ENCODE measurements at regions not wholly inside any gene's neighbourhood (a gene's known extent, or its start where the extent isn't known, plus 50 kb on each side); places are given as distances from the start of the nearest gene placed in this dataset.
"Not testable (repeated sequence)": the region's sequence is repeated elsewhere in the genome, so short reads cannot be mapped to it uniquely, and the experiment has no call there.

DNA sequence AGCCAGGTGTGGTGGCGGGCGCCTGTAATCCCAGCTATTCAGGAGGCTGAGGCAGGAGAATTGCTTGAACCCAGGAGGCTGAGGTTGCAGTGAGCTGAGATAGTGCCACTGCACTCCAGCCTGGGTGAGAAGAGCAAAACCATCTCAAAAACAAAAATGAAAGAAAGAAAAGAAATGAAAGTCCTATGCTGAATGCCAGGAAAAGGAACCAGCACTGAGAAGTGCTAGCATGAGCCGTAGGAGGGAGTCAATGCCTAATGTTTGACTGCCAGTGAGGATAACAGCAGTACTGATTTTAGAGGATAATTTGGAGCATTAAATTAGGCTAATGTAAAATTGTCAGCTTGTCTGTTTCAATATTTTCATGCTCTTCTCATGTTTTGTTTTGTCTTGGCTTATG is 472.8 kb downstream of the GADD45G start:
- DNase-seq, result not testable (repeated sequence)

DNA sequence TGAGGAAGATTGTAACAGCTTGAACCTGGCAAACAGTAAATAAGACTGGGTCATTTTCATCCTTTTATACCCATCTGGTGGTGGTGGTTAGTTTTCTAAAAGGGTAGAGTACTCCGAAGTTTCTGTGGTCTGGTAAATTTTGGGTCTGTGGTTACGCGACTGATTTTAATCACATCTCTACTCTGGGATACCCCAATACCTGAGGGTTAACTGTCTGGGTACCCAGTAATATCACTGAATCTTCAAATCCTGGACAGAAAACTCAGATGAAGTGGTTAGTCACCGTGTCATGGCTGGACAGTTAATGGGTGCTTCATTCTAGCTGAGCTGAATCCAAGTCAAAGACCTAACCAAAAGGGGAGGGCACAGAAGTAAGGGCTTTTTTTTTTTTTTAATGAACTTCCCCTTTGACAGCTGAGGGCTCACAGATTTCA is 474.2 kb downstream of the GADD45G start:
- DNase-seq, result no peak

DNA sequence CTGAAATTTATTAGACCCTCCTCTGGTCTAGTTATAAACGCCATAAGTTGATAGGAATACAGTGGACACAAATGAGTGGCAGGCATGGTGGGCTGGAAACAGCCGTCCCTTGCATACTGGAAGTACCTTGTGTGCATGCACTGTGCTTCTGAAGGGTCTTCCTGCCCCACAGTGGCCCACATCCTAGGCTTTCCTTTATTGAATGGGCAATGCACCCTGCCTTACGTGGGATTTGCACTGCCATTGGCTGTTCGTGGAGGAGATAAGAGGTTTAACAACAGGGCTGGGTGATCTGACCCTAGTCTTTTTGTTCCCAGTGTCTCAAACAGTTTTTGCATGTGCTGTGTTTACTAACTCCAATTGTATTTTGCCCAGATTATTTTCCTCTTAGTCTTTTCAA is 480.8 kb downstream of the GADD45G start:
- DNase-seq, result no peak

DNA sequence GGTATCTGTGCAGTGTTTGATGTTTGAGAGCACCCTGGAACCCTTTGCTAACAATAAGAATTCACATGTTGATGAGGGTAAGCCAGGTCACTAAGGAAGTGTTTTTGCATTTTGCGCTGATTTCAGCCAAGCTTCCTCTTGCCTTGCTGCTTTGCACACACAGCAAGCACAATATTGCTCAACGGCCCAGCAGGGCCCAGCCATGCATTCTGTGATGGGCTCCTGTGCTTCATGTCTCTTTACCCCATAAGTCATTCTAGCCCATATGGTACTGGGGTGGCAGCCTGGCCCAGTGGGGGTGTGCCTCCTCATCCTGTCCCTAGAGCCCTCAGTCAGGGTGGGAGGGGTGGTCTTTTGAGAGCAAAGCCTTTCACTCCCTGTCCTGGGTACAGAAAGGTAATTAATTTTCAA is 481.3 kb downstream of the GADD45G start:
- no peak for DNase-seq

DNA sequence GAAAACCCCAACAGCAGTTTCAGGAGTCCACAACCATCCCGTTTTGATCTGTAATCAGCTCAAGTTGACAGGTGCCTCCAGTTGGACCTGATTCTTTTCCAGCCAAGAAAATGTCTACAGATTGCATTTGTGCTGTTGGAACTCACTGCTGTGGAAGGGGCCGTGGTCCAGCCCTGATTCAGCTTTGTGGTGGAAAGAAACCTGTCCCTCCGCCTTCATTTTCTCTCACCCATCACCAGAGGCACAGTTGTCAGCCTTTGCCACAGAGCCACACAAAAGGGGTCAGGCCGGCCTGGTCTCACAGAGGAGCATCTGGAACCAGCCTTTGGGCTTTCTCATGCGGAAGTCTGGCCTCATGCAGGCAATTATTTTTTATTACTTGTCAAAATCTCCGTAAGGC is 483.6 kb downstream of the GADD45G start:
- no peak for DNase-seq

DNA sequence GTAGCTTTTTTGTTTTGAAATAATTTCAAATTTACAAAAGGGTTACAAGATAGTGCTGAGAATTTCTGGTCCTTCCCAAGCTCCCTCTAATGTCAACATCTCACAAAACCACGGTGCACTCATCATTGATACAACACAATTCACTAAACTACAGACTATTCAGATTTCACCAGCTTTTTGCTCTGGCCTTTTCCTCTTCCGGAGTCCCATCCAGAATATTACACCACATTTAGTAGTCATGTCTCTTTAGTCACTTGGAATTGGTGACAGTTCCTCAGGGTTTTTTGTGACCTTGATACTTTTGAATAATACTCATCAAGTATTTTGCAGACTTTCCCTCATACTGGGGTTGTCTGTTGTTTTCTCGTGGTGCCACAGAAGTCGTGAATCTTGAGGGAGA is 484.0 kb downstream of the GADD45G start:
- no peak for DNase-seq

DNA sequence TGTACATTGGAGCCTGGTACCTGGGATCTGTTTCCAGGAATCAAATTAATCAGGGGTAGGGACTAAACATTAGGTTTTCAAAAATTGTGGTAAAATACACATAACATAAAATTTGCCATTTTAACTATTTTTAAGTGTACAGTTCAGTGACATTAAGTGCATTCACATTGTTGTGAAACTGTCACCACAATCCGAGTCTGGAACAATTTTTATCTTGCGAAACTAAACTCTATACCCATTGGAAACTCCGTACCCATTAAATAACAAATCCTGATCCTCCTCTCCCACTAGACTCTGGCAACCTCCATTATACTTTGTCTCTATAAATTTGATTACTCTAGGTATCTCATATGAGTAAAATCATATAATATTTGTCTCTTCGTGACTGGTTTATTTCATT is 486.2 kb downstream of the GADD45G start:
- no peak for DNase-seq

DNA sequence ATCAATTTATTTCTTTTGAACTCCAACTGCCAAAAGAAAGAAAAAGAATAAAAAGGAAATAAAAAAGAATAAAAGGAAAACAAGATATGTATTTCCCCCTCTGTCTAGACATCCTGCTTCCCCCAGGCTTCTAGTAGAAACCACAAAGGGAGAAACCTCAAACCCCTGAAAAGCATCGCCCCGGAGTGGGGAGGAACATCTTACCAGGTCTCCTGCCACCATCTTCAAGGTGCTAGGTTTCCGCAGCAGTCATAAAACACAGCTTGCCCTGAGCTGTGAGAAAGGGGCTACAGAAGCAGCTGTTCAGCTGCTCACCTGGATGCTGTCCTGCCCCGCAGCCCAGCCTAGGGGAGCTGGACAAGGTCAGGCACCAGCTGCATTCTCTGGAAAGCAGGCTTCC is 487.7 kb downstream of the GADD45G start:
- no peak for DNase-seq

DNA sequence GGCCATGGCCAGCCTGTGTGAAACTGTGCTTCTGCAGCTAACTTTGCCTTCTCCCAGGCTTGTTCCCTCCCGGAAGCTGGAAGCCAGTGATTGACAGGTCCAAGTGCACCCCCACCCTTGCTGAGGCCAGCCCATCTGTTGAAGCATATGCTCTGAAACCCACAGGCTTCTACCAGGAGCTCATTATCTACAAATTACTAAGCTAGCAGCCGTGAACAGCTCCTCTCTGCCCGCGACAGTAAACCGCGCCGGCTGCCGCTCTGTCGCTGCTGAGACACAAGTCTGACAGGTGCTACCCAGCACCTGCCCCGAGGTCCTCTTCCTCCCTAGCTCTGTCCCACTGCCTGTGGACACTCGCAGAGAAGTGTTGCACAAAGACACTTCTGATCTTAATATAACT is 490.9 kb downstream of the GADD45G start:
- no peak for DNase-seq

DNA sequence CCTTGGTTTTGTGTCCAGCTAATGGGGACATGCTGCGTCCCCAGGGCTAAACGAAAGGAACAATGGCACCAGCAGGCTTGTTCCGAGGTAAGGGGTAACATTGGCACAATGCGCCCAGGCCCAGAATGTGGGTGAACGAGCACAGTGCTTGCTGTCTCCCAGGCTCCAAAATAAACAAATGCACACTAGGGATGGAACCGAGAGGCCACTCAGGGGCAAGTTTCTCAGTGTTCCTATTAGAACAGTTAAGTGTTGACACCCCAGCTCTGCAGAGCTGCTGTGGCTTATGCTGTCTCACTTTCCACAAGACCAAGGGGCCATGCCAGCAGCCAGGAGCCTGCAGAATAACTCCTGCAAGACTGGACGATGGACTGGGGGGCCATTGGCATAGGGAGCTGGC is 492.4 kb downstream of the GADD45G start:
- no peak for DNase-seq

DNA sequence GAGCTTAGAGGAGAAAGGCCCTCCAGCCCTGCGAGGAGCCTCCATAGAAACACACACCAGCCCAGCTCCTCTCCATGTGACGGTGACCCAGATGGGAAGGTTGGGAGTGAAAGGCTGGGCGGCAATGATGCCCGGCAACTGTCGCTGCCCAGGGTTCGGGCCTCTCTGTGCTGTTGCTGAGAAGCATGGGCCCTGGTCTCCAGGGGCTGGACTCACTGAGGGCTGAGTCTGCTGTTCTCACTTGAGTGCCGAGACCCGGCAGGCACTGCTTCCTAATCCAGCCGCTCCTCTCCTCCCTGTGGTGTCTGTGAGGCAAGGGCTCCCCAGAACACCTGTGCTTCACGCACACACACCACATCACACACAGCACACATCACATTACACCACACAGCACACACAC is 493.6 kb downstream of the GADD45G start:
- no peak for DNase-seq

DNA sequence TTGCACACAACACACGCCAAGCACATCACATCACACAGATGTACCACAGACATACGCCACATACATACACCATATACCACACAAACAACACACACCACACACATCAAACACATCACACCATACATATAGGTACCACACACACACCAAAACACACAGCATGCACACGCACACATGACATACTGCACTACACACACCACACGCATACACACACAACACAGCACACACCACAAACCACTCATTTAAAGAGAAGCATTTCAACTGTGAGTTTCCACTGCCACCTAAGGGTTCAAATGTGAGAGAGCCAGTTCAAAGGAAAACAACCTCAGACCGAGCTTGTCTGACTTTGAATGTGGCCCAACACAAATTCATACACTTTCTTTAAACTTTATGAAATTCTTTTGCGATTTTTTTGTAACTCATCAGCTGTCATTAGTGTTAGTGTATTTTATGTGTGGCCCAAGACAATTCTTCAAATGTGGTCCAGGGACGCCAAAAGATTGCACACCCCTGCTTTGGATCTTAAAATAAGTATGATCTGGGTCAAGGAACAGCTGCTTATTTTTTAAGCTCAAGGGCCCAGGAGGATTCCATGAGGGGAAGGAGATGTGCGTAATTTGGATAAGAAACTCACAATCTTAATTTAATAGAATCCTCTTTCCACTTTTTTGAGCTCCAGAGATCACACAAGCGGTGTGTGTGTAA is 494.6 kb downstream of the GADD45G start:
- peak; percentile 38 for DNase-seq

DNA sequence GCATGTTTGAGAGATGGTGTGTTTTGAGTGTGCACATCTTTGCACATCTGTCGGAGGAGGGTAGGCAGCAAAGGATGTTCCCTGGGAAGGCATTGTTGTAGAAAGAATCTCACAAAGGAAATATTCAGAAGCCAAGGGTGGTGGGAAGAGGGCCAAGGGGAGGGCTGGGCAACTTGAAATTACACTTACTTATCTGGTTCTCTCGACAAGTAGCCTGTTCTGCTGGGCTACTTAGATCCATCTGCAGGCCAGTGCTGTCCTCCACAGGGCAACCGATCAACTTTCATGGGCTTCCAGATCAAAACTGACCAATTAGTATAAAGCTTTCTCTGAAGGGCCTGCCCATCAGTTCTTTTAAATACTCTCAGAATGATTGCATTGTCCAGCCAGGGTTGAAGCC is 495.2 kb downstream of the GADD45G start:
- DNase-seq, result no peak

DNA sequence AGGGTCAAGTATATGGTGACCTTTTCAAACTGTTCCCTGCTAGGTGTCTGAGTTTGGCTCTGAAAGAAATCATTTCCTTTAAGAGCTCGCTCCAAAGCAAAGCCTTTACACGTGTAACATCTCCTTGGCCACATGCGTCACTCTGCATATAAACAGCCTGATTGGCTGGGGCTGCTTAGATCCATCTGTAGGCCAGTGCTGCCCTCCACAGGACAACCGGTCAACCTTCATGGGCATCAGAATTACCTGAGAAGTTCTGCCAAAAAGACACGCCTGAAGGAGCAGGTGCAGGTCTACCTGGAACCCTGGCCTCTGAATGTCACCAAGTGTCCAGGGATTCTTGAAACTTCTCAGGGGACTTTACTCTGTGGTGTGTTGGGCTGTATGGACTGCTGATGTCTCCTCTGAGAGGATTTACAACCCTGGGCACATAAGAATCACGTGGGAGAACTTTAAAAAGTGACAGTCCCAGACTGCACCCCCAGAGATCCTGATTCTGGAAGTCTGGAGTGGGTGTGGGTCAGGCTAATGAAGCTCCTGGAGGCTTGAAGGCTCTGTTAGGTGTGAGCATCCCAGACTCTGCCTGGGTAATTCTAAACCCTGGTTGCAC is 497.6 kb downstream of the GADD45G start:
- peak; percentile 77 for DNase-seq

DNA sequence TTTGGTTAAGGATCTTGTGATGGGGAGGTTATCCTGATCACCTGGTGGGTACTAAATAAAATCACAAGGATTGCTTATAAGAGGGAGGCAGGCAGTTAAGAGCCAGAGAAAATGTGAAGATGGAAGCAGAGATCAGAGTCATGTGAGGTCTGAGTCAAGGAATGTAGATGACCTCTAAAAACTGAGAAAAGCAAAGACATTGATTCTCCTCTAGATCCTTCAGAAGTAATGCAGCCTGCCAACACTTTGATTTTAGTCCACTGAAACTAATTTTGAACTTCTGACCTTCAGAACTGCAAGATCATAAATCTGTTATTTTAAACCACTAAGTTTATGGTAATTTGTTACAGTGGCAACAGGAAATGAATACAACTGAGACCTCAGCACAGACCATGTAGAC is 499.0 kb downstream of the GADD45G start:
- DNase-seq, result no peak

DNA sequence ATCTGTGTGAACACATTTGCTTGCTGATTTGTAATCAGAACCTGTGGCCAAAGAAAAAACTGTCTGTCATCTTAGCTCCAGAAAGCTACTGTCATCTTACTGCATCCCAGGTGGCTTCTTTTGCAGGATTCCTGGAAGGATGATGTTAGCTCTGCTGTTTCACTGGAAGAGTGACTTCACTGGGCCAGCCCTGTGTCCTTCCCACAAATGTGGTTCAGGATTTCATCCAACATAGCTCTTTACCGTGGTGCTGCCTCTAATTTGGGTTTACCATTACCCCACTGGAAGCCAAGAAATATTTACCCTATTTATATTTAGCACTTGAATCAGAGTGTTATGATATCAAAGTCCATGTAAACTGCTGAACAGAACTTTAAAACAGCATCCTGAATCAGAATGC is 501.0 kb downstream of the GADD45G start:
- DNase-seq, result no peak

DNA sequence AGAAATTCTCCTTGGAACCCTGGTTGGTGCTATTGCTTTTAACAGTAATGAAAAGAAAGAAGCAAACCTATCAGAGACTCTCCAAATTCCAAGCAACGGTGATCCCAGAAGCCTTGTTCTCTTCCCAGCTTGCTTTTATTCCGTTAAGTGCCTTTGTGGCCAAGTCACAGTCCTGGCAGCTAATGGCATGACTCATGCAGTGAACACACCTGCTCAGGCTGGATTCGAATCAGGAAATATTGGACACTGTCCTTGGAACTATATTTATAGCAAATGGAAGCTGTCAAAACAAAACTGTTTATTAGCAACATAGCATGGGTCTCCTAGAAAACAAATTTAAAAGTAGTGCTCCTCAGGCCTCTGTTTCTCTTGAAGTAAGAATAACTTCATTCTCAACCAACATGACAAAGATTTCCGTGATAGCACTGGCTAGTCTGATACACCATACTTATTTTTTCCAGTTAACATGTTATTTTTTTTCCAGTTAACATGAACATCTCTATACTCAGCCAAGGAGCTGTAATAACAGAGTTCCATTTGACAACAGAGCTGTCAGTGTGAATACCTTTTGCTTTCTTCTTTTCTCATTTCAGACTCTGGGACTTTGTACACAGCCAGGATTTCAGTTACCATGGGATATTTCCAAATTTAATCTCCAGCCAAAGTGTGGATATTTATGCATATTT is 502.4 kb downstream of the GADD45G start:
- no peak for DNase-seq

DNA sequence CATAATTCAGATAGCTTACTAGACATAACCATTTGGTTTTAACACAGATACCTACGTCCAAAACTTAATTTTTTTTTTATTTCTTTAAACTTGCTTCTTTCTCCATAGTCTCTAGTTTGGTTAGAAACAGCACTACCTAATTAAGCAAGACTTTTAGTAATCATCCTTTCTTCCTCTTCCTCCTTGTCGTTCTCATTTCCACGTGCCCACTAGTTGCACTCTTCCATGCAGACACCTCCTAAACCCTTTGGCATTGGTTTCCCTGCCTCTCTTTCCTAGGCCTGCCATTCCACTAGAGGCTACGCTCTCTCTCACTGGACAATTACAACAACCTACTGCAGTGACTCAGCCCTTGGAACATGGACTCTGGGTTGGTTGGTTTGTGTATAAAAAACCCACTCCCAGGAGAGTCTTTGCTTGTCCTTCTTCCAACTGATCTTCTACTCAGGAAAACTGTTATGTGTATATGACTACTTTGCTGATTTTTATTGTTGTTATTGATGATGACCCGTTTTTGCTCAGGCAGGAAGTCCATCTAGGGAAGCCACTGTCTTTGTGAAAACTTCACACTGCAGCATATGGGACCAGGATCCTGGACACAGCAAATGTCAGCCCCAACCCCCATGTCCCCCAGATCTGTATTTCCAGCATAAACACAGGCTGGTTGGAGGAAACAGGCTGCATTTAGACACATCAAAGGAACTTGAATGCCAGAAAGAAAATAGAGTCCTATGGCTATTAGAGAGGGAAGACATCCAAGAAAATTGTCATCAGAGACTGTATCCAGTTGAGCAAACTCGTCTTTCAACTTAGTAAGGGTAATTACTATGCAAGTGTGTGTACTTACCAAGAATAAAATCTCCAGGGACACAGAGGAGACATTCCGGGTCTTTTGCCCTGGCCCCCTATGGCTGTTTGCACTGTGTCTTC is 503.2 kb downstream of the GADD45G start:
- DNase-seq, result no peak

DNA sequence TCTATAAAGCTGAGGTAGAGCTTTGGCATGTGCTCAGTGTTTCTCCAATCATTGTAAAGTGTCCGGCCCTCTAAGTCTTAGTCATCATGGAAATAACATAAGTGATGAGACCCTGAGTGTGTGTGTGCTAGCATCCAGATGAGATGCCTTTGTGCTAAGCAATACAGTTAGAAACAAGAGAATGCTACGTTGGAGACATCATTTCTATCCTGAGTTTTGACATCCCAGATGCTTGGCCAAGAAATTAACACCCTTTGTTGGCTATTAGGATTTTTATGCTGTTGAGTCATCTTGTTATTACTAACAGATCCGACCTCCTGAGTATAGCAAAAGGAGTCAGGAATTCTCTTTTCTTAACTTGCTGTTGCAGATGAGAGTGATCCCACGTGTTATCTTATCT is 508.0 kb downstream of the GADD45G start:
- DNase-seq, result no peak

DNA sequence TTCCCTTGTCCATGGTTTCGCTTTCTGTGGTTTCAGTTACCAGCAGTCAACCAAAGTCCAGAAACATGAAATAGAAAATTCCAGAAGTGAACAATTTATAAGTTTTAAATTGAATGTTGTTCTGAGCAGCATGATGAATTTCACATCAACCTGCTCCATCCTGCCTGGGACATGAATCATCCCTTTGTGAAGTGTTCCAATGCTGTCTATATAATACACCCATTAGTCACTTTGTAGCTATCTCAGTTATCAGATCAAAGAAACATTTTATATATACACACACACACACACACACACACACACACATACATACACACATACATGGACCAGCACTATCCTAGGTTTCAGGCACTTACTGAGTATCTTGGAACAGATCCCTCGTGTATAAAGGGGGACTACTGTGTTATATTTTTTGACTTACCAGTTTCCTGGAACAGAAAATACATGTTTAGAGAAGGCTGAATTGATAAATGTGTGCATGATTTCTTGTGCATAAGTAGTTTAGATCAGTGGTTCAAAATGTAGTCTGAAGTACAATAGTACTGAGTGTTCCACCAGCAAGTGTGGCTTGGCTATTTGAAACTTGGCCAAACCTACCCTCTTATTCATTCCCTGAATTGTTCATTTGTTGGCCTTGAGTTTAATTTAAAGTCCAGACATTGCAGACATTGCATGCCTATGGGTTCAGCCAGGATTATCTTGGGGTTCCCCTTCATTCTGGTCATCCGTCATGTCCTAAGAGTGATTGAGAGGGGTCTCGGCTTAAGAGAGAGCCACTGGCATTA is 510.0 kb downstream of the GADD45G start:
- no peak for DNase-seq

DNA sequence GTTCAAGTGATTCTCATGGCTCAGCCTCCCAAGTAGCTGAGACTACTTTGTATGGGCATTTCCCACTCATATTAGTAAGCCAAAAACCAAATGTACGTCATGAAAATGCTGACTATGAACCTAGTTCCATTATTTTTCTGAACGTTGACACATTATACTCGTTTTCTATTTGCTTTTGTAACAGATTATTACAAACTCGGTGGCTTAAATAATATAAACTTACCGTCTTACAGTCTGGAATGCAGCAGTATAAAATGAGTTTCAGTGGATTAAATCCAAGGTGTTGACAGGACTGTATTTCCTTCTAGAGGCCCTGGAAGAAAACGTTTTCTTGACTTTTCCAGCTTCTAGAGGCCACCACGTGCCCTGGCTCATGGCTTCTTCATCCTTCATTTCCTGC is 517.0 kb downstream of the GADD45G start:
- no peak for DNase-seq

DNA sequence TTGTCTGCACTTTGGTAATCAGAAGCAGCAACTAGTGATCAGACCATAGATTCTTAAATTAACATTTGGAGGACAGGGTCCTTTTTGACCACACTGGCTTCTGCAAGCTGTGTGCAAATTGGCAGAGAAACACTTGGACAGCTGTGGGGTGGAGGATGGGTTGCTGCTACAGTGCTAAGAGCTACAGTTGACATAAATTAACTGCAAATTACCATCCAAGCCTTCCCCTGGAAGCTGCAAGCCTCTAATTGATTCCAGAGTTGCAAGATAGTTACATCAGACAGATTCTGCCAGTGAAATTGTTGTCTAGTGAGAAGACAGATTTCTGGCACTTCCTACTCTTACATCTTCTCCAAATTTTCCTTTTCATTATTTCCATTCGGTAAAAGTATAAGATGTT is 517.7 kb downstream of the DIRAS2 start:
- no peak for DNase-seq

All from midbrain (tissue), 1 donor.